Daoy (cell line): ENCODE measurements at regions not wholly inside any gene's neighbourhood (a gene's known extent, or its start where the extent isn't known, plus 50 kb on each side); places are given as distances from the start of the nearest gene placed in this dataset.

Experiments used
- DNase-seq: peaks from one replicate; pipeline ENCODE4 v3.0.0-alpha.2; 2015; ENCODE audit warnings: low read depth

GRCh38 chr10:94043431-94043990 lies 49.8 kb downstream of the PLCE1 start:
- DNase-seq: peak; percentile 4

- DNase-seq: no peak
Measured at GRCh38 chr10:94046098-94046497, 52.4 kb downstream of the PLCE1 start.

- DNase-seq: no peak
Measured at GRCh38 chr10:94047293-94047692, 53.6 kb downstream of the PLCE1 start.

- DNase-seq: no peak
Measured at GRCh38 chr10:94049911-94050310, 56.2 kb downstream of the PLCE1 start.

GRCh38 chr10:94052281-94052680 lies 58.5 kb downstream of the PLCE1 start:
- DNase-seq: no peak

GRCh38 chr10:94052866-94053791 lies 59.4 kb downstream of the PLCE1 start:
- DNase-seq: no peak

- no peak for DNase-seq
Measured at GRCh38 chr10:94059178-94059883, 65.6 kb downstream of the PLCE1 start.

GRCh38 chr10:94061026-94061425 lies 67.3 kb downstream of the PLCE1 start:
- no peak for DNase-seq

- no peak for DNase-seq
Measured at GRCh38 chr10:94062611-94063010, 68.9 kb downstream of the PLCE1 start.

- DNase-seq: no peak
Measured at GRCh38 chr10:94065362-94065761, 71.6 kb downstream of the PLCE1 start.

GRCh38 chr10:94065787-94066186 lies 72.1 kb downstream of the PLCE1 start:
- no peak for DNase-seq

GRCh38 chr10:94066411-94066810 lies 72.7 kb downstream of the PLCE1 start:
- peak; percentile 27 for DNase-seq

GRCh38 chr10:94069884-94070283 lies 76.2 kb downstream of the PLCE1 start:
- DNase-seq: peak; percentile 51

GRCh38 chr10:94074462-94074861 lies 80.7 kb downstream of the PLCE1 start:
- DNase-seq: no peak

- DNase-seq: no peak
Measured at GRCh38 chr10:94075506-94075905, 81.8 kb downstream of the PLCE1 start.

- DNase-seq: peak; percentile 15
Measured at GRCh38 chr10:94076325-94076841, 82.7 kb downstream of the PLCE1 start.

- no peak for DNase-seq
Measured at GRCh38 chr10:94077042-94077441, 83.3 kb downstream of the PLCE1 start.

GRCh38 chr10:94080108-94080507 lies 86.4 kb downstream of the PLCE1 start:
- DNase-seq: no peak

- no peak for DNase-seq
Measured at GRCh38 chr10:94083662-94084265, 90.0 kb downstream of the PLCE1 start.

GRCh38 chr10:94084344-94084743 lies 90.6 kb downstream of the PLCE1 start:
- DNase-seq: no peak

GRCh38 chr10:94085288-94085687 lies 91.6 kb downstream of the PLCE1 start:
- no peak for DNase-seq
